SK-N-SH (cell line): ENCODE measurements at regions not wholly inside any gene's neighbourhood (a gene's known extent, or its start where the extent isn't known, plus 50 kb on each side); places are given as distances from the start of the nearest gene placed in this dataset.

Experiments
- CTCF ChIA-PET: fragments of 300-600, 350-600 bp; formaldehyde crosslinking; extraction: SDS; loops from one replicate; lab custom pipeline; 2021; lab: Yijun Ruan, JAX
- POLR2A ChIA-PET: fragments of 350-600 bp; sonication (Branson Sonifier 250); formaldehyde crosslinking; extraction: SDS; loops from one replicate; lab custom pipeline; 2020; ENCODE audit warnings: antibody characterized with exemption, inconsistent platforms; lab: Yijun Ruan, JAX
- DNase-seq: peaks from one replicate; pipeline ENCODE4 v3.0.0; 2012
- H2AFZ ChIP-seq: fragments of 200-600 bp; sonication (generic); 2 replicates; pipeline ENCODE4 v1.8.1; 2016; ENCODE audit warnings: antibody characterized with exemption, mild to moderate bottlenecking, low read depth
- H3F3A ChIP-seq: fragments of 200-600 bp; sonication (generic); replicated peaks from 2 replicates; pipeline ENCODE3; 2016; ENCODE audit warnings: antibody characterized with exemption, mild to moderate bottlenecking; ENCODE audit not compliant: insufficient read depth
- H3K27ac ChIP-seq, 2 experiments: fragments of 200-500 bp in 1 of 2; fragments of 200-600 bp in 1 of 2; sonication (Bioruptor generic) in 1 of 2; sonication (generic), shearing (Covaris generic) in 1 of 2; 2 replicates each; pipeline versions ENCODE4 v1.5.1 to v1.6.1; 2014 to 2016; ENCODE audit warnings: low read depth in 2 of 2, inconsistent platforms in 1 of 2, low read length in 1 of 2, mild to moderate bottlenecking in 1 of 2, mixed read lengths in 1 of 2
- H3K27me3 ChIP-seq: fragments of 200-600 bp; sonication (generic), shearing (Covaris generic); 2 replicates; pipeline ENCODE4 v1.6.1; 2016; ENCODE audit warnings: mixed run types; ENCODE audit not compliant: insufficient read depth
- H3K36me3 ChIP-seq, 2 experiments: fragments of 200-500 bp in 1 of 2; fragments of 200-600 bp in 1 of 2; sonication (Bioruptor generic) in 1 of 2; sonication (generic) in 1 of 2; replicated peaks in 1 of 2; 2 replicates each; pipeline versions ENCODE3 to v1.5.1; 2014 to 2016; ENCODE audit warnings: low read length in 1 of 2, mild to moderate bottlenecking in 1 of 2; ENCODE audit not compliant: insufficient read depth in 2 of 2, control insufficient read depth in 1 of 2
- H3K4me1 ChIP-seq, 2 experiments: fragments of 200-500 bp in 1 of 2; fragments of 200-600 bp in 1 of 2; sonication (Bioruptor generic) in 1 of 2; sonication (generic), shearing (Covaris generic) in 1 of 2; 2 replicates each; pipeline versions ENCODE4 v1.5.1 to v1.6.1; 2014 to 2016; ENCODE audit warnings: low read depth in 1 of 2, low read length in 1 of 2, mixed run types in 1 of 2; ENCODE audit not compliant: insufficient read depth in 2 of 2, control insufficient read depth in 1 of 2
- H3K4me2 ChIP-seq: fragments of 200-600 bp; sonication (generic), shearing (Covaris generic); 2 replicates; pipeline ENCODE4 v1.6.1; 2017; ENCODE audit warnings: mixed run types
- H3K4me3 ChIP-seq, 2 experiments: fragments of 200-500 bp in 1 of 2; fragments of 200-600 bp in 1 of 2; sonication (Bioruptor generic) in 1 of 2; sonication (generic), shearing (Covaris generic) in 1 of 2; 2 replicates each; pipeline versions ENCODE4 v1.5.1 to v1.8.1; 2014 to 2016; ENCODE audit warnings: low read depth in 2 of 2, inconsistent platforms in 1 of 2, low read length in 1 of 2, mild to moderate bottlenecking in 1 of 2, mixed read lengths in 1 of 2, moderate library complexity in 1 of 2
- H3K79me2 ChIP-seq: fragments of 200-600 bp; sonication (generic); 2 replicates; pipeline ENCODE4 v1.8.1; 2017; ENCODE audit warnings: mild to moderate bottlenecking; ENCODE audit not compliant: insufficient read depth
- H3K9ac ChIP-seq: fragments of 200-600 bp; sonication (generic); 2 replicates; pipeline ENCODE4 v1.6.1; 2017; ENCODE audit warnings: mixed run types
- H3K9me2 ChIP-seq: fragments of 200-600 bp; sonication (generic); 2 replicates; pipeline ENCODE4 v1.6.1; 2017; ENCODE audit warnings: mixed run types
- H3K9me3 ChIP-seq: fragments of 200-600 bp; sonication (generic); 2 replicates; pipeline ENCODE4 v1.6.1; 2017; ENCODE audit warnings: mixed run types, mild to moderate bottlenecking, moderate library complexity
- H4K20me1 ChIP-seq: fragments of 200-600 bp; sonication (generic); 2 replicates; pipeline ENCODE4 v1.6.1; 2017; ENCODE audit warnings: mild to moderate bottlenecking, mixed run types; ENCODE audit not compliant: insufficient read depth
- CTCF ChIP-seq: fragments of 200-600 bp; sonication (generic); IDR thresholded peaks from 2 replicates; pipeline ENCODE4 v1.6.1; 2017; ENCODE audit warnings: antibody characterized with exemption, mild to moderate bottlenecking, moderate library complexity
- ELF1 ChIP-seq: IDR thresholded peaks from 2 replicates; pipeline ENCODE4 v1.4.0; 2012
- EP300 ChIP-seq, 2 experiments: IDR thresholded peaks; 2 replicates each; pipeline versions ENCODE4 v1.4.0 to v1.6.1; 2012; ENCODE audit warnings: borderline replicate concordance in 1 of 2, low read depth in 1 of 2, low read length in 1 of 2
- FOSL2 ChIP-seq: IDR thresholded peaks from 2 replicates; pipeline ENCODE4 v1.4.0; 2012; ENCODE audit warnings: low read depth, mild to moderate bottlenecking, moderate library complexity, borderline replicate concordance
- FOXJ3 ChIP-seq: sonication (generic); formaldehyde crosslinking; IDR thresholded peaks from 2 replicates; pipeline ENCODE4 v1.5.1; 2020; ENCODE audit warnings: mild to moderate bottlenecking, missing genetic modification reagents
- FOXM1 ChIP-seq: IDR thresholded peaks from 2 replicates; pipeline ENCODE4 v1.4.0; 2012; ENCODE audit warnings: low read depth, mild to moderate bottlenecking
- MEF2A ChIP-seq: IDR thresholded peaks from 2 replicates; pipeline ENCODE4 v1.4.0; 2012; ENCODE audit warnings: low read depth, borderline replicate concordance
- MXI1 ChIP-seq: IDR thresholded peaks from 2 replicates; pipeline ENCODE4 v1.6.1; 2012; ENCODE audit warnings: mild to moderate bottlenecking, low read depth, low read length, improper control_type of control experiment
- NFIC ChIP-seq: IDR thresholded peaks from 2 replicates; pipeline ENCODE4 v1.4.0; 2012; ENCODE audit warnings: borderline replicate concordance
- RCOR1 ChIP-seq: fragments of 150-350 bp; IDR thresholded peaks from 2 replicates; pipeline ENCODE4 v1.6.1; 2017; ENCODE audit warnings: antibody characterized with exemption, low read length
- RFX5 ChIP-seq: IDR thresholded peaks from 2 replicates; pipeline ENCODE4 v1.6.1; 2012; ENCODE audit warnings: mild to moderate bottlenecking, improper control_type of control experiment, low read length
- RXRA ChIP-seq: IDR thresholded peaks from 2 replicates; pipeline ENCODE4 v1.4.0; 2012; ENCODE audit warnings: low read depth, mild to moderate bottlenecking, borderline replicate concordance
- SMC3 ChIP-seq: IDR thresholded peaks from 2 replicates; pipeline ENCODE4 v1.6.1; 2012; ENCODE audit warnings: low read depth, low read length, improper control_type of control experiment
- TCF12 ChIP-seq: IDR thresholded peaks from 2 replicates; pipeline ENCODE4 v1.4.0; 2012
- TEAD4 ChIP-seq: IDR thresholded peaks from 2 replicates; pipeline ENCODE4 v1.4.0; 2012; ENCODE audit warnings: mild to moderate bottlenecking, borderline replicate concordance; ENCODE audit not compliant: insufficient read depth
- YY1 ChIP-seq: IDR thresholded peaks from 2 replicates; pipeline ENCODE4 v1.4.0; 2012; ENCODE audit warnings: low read depth, mild to moderate bottlenecking
- WGBS: methylation state at CpG from one replicate; pipeline ENCODE4 v1.1.6; 2017; ENCODE audit warnings: low lambda C conversion rate; 5-methylcytosine and 5-hydroxymethylcytosine counted together
- TF ChIP-seq, protein P1 (sequence below): IDR thresholded peaks from 2 replicates; pipeline ENCODE4 v1.4.0; 2012; ENCODE audit warnings: low read depth, borderline replicate concordance
- TF ChIP-seq, protein P2 (sequence below): IDR thresholded peaks from 2 replicates; pipeline ENCODE4; 2012
- TF ChIP-seq, protein P3 (sequence below): fragments of 150-350 bp; IDR thresholded peaks from 2 replicates; pipeline ENCODE4 v1.6.1; 2016; ENCODE audit warnings: mild to moderate bottlenecking, low read depth, low read length
- TF ChIP-seq, protein P4 (sequence below): IDR thresholded peaks from 2 replicates; pipeline ENCODE4 v1.4.0; 2012; ENCODE audit warnings: low read depth, borderline replicate concordance

GRCh38 chr3:13257666-13258065, 162.5 kb downstream of the NUP210 start:
- Histone ChIP-seq H3K9me2 (no peaks in the 10 kb centered on the region), H3K27ac (no peak overlapping the region), H3K4me2 (no peak overlapping the region), H3K9ac (no peak overlapping the region), H2AFZ (no peak overlapping the region), H3K4me1 (peaks cover 0 to 23% of the 10 kb centered on the region in 2 experiments; a peak in 1 of 4 replicates), H3K36me3 (no peaks in the 10 kb centered on the region), H3K9me3 (no peaks in the 10 kb centered on the region), H3K4me3 (no peak overlapping the region), H3K27me3 (no peaks in the 10 kb centered on the region), H3F3A (no peaks in the 10 kb centered on the region), H4K20me1 (no peaks in the 10 kb centered on the region), H3K79me2 (no peaks in the 10 kb centered on the region)
- POLR2A ChIA-PET = no interaction called here
- WGBS = 51% methylated on average over 4 of the region's 4 CpGs
- TF ChIP-seq TCF12 (no peak), TEAD4 (no peak), FOXM1 (no peak), RCOR1 (no peak), SMC3 (no peak), FOXJ3 (CRISPR knock-in tag) (no peak), CTCF (no peak)
- TF ChIP-seq, protein P1, sequence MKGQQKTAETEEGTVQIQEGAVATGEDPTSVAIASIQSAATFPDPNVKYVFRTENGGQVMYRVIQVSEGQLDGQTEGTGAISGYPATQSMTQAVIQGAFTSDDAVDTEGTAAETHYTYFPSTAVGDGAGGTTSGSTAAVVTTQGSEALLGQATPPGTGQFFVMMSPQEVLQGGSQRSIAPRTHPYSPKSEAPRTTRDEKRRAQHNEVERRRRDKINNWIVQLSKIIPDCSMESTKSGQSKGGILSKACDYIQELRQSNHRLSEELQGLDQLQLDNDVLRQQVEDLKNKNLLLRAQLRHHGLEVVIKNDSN = no peak
- CTCF ChIA-PET = interaction anchor here (1.0 to 1.8 kb wide), 3 partner anchors 8 to 13 kb away, joined by 3 to 7 read pairs (median 5); no protein-coding TSS in a partner anchor
- DNase-seq = no peak

DNA sequence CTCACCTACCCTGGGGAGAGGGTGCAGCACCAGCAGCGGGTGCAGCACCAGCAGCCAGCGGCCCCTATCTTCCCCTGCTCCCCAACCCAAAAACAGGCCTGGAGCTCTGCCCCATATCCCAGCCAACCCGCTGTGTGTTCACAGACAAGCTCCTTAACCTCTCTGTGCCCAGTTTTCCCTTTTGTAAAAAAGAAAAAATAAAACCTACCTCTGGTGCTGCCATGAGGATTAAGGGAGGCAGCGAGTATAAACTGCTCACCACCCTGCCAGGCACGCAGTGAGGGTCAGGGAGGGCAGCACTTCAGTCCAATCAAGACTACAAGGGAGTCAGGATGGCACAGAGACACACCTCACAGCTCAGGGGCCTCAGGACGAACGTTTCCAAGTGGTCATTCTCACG, 163.3 kb downstream of the NUP210 start:
- H3K9me3 ChIP-seq = no peaks in the 10 kb centered on the region
- H3K79me2 ChIP-seq = no peaks in the 10 kb centered on the region
- ChIA-PET POLR2A (no interaction called here), CTCF (interaction anchor here (1.0 to 1.8 kb wide), 2 partner anchors 9 to 12 kb away, joined by 5 to 7 read pairs; no protein-coding TSS in a partner anchor)
- no peak overlapping the region for H2AFZ ChIP-seq
- H3K9ac ChIP-seq = no peak overlapping the region
- no peaks in the 10 kb centered on the region for H4K20me1 ChIP-seq
- WGBS = 29% methylated on average over 6 of the region's 8 CpGs
- H3K4me2 ChIP-seq = no peak overlapping the region
- DNase-seq = no peak
- H3K36me3 ChIP-seq = no peaks in the 10 kb centered on the region
- H3K4me3 ChIP-seq = no peak overlapping the region
- H3K4me1 ChIP-seq = peaks cover 0 to 23% of the 10 kb centered on the region in 2 experiments; a peak in 1 of 4 replicates
- H3K27ac ChIP-seq = no peak overlapping the region
- H3F3A ChIP-seq = no peaks in the 10 kb centered on the region
- no peaks in the 10 kb centered on the region for H3K27me3 ChIP-seq
- no peaks in the 10 kb centered on the region for H3K9me2 ChIP-seq
- TF ChIP-seq SMC3 = no peak
- no peak for TF ChIP-seq MEF2A
- no peak for TF ChIP-seq TEAD4
- no peak for TF ChIP-seq MXI1
- TF ChIP-seq RXRA = no peak
- TF ChIP-seq NFIC = no peak
- no peak for TF ChIP-seq EP300 (IDR thresholded peaks at IDR 0.05; ENCODE audit: borderline replicate concordance in 1 of 2, low read depth in 1 of 2, low read length in 1 of 2)
- no peak for TF ChIP-seq ELF1
- no peak for TF ChIP-seq YY1
- TF ChIP-seq, protein P2, sequence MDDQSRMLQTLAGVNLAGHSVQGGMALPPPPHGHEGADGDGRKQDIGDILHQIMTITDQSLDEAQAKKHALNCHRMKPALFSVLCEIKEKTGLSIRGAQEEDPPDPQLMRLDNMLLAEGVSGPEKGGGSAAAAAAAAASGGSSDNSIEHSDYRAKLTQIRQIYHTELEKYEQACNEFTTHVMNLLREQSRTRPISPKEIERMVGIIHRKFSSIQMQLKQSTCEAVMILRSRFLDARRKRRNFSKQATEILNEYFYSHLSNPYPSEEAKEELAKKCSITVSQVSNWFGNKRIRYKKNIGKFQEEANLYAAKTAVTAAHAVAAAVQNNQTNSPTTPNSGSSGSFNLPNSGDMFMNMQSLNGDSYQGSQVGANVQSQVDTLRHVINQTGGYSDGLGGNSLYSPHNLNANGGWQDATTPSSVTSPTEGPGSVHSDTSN = no peak
- TF ChIP-seq, protein P3, sequence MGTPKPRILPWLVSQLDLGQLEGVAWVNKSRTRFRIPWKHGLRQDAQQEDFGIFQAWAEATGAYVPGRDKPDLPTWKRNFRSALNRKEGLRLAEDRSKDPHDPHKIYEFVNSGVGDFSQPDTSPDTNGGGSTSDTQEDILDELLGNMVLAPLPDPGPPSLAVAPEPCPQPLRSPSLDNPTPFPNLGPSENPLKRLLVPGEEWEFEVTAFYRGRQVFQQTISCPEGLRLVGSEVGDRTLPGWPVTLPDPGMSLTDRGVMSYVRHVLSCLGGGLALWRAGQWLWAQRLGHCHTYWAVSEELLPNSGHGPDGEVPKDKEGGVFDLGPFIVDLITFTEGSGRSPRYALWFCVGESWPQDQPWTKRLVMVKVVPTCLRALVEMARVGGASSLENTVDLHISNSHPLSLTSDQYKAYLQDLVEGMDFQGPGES = no peak
- TF ChIP-seq, protein P4, sequence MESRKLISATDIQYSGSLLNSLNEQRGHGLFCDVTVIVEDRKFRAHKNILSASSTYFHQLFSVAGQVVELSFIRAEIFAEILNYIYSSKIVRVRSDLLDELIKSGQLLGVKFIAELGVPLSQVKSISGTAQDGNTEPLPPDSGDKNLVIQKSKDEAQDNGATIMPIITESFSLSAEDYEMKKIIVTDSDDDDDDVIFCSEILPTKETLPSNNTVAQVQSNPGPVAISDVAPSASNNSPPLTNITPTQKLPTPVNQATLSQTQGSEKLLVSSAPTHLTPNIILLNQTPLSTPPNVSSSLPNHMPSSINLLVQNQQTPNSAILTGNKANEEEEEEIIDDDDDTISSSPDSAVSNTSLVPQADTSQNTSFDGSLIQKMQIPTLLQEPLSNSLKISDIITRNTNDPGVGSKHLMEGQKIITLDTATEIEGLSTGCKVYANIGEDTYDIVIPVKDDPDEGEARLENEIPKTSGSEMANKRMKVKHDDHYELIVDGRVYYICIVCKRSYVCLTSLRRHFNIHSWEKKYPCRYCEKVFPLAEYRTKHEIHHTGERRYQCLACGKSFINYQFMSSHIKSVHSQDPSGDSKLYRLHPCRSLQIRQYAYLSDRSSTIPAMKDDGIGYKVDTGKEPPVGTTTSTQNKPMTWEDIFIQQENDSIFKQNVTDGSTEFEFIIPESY = no peak
- TF ChIP-seq RCOR1 = no peak
- no peak for TF ChIP-seq RFX5
- TF ChIP-seq CTCF = no peak
- no peak for TF ChIP-seq FOSL2
